NCI-H2227 (cell line): ENCODE measurements at regions not wholly inside any gene's neighbourhood (a gene's known extent, or its start where the extent isn't known, plus 50 kb on each side); places are given as distances from the start of the nearest gene placed in this dataset.
A peak's percentile ranks its signal among the peaks of the same experiment; 100 is the strongest.

Experiments
- DNase-seq: peaks from one replicate; lab custom pipeline; 2025; ENCODE audit not compliant: unreplicated experiment; lab: John Stamatoyannopoulos, UW

DNA sequence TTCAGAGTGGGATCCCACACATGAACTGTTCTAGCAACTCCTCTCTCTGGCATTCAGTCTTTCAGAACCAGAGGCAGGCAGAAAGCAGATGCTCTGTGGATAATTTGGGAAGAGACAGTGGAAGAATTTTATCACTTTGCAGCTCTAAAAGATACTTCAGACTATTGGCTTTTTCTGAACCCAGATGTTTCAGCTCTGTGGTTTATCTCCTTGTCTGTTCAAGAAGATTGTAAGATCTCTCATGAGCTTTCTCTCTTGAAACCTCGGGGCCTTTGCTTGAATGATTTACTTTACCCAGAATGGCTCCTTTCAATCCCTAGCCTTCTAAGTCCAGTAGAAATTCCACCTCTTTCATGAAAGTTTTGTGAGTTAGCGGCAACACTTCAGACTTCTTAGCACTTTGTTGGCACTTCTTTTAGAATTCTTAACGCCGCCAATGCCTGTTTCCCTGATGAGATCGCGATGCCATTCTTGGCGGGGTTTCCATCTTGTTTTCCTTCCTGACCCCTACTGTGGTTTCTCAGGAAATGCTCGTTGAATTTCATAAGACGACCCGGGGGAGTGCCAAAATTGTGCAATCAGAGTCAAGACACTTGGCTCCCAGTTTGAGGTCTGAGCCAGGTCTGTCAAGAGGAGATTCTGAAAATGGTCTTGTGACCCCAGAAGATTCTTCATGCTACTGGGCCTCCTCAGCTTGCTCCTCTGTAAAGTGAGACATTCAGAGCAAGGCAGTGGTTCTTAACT lies 107.0 kb upstream of the PRICKLE1 start:
- no peak for DNase-seq

DNA sequence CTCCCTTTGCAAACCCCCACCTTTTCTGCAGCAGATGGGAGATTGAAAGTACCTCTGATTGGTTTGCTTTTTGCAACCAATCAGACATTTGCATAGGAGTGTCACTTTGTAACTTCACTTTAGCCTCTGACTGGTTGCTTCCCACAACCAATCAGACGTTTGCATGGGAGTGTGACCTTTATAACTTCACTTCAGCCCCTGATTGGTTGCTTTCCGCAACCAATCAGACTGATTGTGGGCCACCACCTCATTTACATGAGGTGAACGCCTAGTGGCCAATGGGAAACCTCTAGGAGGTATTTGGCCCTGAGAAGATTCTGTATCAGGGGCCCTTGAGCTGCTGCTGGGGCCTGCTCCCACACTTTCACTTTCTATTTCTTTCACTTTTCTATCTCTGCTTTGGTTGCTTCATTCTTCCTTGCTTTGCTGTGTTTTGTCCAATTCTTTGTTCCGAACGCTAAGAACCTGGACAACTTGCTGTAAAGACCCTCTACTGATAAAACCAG lies 106.0 kb upstream of the PRICKLE1 start:
- no peak for DNase-seq

DNA sequence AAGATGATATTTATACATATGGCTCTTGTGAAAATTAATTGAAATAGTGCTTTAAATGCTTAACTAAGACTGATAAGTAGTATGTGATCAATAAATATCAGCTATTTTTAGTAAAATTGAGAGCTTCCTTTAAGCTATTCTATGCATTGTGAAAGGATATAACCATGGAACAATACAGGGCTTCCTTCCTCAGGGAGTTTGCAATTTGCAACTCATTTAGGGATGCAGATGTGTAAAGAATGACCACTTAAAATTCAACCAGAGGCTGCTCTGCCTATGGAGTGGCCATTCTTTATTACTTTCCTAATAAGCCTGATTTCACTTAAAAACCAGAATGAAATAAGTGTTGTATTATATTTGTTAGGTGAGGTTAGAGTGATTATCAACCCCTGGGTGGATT lies 103.2 kb upstream of the PRICKLE1 start:
- no peak for DNase-seq

DNA sequence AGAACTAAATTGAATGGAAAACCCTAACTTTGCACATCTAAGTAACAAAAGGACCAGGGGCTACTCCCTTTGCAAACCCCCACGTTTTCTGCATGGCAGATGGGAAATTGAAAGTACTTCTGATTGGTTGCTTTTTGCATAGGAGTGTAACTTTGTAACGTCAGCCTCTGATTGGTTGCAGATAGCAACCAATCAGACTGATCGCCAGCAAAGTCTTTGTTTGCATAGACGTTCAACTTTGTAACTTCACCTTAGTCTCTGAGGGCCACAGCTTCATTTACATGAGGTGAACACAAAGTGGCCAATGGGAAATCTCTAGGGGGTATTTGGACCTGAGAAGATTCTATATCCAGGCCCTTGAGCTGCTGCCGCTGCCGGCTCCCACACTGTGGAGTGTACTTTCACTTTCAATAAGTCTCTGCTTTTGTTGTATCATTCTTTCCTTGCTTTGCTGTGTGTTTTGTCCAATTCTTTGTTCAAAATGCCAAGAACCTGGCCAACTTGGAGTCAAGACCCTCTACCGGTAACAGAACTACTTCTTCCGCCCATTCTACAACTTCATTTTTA lies 102.5 kb upstream of the PRICKLE1 start:
- DNase-seq: no peak

DNA sequence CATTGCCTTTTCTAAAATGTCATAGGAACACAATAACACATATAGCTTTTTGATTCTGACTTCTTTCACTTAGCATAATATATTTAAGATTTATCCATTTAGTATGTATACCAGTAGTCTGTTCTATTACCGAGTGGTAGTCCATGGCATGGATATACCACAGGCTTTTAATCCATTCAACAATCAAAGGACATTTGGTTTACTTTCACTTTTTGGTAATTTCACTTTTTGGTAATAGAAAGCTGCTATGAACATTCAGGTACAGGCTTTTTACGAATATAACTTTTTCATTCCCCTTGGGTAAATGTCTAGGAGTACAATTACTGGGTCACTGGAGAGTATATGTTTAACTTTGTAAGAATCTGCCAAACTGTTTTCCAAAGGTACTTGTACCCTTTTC lies 100.7 kb upstream of the PRICKLE1 start:
- DNase-seq: no peak

DNA sequence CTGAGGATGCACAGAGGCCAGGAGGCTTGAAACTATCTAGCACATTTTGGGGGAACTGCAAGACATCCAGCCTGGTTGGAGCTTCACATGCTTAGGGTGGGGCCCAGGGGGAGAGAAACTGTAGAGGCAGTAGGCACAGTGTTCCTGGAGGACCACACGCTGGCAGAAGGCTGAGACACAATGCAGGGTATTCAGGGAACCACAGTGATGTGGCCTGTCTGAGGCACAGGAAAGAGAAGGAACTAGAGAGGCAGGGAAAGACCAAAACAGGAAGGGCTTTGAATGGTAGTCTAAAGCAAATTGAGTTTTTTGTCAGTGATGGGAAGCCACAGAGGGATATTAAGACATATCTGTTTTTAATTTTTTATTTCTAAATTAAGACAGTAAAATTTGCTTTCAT lies 100.2 kb upstream of the PRICKLE1 start:
- no peak for DNase-seq

DNA sequence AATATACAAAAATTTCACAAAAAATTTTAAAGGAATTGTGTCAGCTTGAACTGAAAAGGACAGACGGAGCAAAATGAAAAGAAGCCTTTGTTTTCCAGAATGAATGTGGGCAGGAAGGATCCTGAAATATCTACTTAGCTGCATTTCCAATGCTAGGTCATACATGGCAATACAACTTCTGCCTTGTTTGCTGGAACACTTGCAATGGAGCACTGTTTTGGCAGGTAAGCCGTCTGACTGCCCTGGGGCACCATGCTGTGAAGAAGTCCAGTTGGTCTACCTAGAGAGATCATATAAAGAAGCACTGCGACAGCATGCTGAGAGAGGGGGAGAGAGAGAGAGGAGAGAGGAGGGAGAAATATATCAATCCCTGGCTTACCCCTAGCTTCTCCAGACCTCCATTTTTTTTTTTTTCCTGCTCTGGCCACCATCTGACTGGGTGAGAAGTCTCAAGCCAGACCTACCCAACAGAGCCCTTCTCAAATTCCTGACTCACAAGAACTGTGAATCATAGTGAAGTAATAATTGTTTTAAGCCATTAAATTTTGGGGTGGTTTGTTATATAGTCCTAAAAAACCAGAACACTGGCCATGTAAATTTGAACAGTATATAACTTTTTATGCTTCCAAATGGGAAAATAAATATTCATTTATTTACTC lies 97.1 kb upstream of the PRICKLE1 start:
- no peak for DNase-seq

DNA sequence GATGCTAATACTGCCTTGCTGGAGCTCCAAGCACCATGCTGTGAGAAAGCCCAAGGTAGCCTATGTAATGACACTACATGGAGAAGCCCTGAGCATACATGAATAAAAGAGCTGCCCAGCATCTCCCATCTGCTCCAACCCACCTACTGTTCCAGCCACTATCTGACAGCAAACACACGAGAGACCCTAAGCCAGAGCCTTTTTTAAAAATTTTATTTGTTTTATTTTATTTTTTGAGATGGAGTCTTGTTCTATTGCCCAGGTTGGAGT lies 95.2 kb upstream of the PRICKLE1 start:
- no peak for DNase-seq

DNA sequence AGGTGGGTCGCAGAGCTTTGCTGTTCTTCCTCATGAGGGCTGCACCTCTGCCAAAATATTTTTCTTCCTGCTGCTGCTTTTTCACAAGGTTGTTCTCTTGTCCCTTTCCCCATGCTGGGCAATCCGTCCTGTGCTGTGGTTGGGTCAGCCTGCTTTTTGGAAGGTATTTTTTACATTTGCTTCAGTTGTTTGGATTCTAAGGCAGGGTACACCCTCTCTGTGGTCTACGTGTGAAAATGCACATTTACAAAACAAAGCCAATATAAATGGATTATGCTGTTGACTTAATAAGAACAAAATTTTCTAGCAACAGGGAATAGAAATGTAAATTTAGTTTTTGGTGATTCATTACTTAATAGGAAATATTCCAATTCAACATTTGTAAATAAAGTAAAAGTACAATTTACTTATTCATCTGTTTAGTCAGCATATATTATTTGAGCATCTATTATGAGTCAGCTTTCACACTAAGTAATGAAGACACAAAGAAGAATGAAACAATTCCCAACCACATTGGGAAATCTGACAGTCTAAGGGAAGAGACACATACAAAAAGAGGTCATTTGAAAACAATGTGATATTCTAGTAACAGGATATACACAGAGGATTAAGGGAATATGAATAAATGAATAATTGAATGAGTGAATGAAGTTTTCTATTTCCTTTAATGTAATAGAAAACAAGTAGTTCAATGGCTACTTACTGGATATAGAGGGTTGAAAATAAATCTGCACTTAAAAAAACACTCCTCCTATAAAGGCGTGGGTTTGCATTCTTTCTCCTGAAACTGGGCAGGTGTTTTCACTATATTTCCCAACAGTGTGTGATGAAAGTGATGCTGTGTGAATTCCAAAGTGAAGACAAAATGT lies 94.6 kb upstream of the PRICKLE1 start:
- no peak for DNase-seq

DNA sequence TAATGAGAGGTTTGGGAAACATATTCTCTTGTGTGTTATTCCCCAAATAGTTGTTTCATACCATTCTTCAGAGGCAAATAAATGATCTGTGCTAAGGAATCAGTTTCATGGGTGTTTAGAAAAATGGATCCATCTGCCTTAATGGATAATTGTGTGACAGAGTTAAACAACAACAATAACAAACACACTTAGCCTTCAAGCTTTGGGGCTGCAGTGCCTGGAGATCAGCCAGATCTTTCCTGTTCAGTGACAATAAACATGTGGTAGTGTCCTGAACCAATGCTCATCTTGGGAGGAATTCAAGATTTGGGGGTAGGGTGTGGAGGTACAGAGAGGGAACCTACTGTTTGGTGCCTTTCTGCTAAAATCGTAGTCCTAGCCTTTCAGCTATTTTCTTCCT lies 93.7 kb upstream of the PRICKLE1 start:
- no peak for DNase-seq

DNA sequence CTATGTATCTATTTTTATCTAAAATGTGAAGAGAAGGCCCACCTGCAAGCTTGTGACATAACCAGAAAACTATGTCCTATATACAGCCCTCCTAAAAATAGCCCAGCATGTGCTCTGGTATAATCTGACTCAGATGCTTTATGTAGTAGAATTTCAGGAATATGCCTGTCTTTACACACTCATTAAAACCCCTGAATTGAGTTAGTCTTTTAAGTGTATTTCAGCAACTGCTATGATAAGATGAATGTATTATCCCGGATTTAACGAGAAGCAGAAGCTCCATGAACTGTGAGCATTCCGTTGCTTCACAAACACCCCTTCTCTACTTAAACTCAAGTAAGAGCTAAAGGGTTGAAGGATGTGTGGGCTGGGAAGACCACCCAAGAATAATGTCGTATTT lies 89.9 kb upstream of the PRICKLE1 start:
- no peak for DNase-seq

DNA sequence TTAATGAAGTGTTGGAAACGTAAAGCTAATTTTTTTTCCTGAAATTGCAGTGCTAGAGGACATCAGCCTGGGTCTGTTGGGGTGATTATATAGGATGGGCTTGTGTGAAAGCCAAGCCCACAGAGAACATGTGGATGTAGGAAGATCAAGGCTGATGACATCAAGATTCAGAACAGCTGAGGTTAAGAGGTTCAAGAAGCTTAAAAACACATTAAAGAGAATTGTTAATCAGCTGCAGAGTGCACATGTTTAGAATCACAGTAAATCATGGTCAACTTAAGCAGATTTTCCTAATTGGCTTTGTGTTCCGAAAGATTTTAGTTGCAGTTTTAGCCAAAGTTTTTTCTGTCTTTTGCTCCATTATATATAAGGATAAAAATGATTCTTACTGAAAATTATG lies 87.9 kb upstream of the PRICKLE1 start:
- DNase-seq: no peak

DNA sequence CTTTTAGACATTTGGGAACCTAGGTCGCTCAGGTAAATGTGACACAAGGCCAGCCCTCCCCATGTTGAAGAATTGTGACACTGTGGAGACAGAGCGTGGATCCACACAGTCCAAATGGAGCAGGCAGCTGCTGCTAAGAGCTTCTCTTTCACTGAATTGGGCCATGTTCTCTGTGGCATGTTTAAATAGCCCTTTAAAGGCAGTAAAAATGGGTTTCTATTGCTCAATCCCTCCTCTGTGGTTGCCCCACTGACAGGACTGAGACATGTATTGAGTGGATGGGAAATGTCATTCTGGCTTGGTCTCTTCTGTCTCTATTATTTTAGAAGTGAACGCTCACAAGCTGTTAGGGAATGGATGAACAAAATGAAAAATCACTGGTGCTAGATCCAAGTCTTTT lies 84.0 kb upstream of the PRICKLE1 start:
- no peak for DNase-seq

DNA sequence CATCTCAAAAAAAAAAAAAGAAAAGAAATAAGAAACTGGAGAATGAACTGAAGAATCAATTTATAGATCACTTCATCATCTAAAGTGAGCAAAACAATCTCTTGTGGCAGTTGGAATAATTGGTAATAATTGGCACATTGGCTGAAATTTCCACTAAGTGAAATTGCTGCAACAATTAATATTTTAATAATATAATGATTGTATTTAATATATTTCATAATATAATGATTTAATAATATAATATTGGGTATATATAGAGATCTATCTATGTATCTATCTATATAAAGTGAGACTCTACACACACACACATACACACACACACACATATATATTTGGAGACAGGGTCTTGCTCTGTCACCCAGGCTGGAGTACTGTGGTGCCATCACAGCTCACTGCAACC lies 81.2 kb upstream of the PRICKLE1 start:
- DNase-seq: no peak

DNA sequence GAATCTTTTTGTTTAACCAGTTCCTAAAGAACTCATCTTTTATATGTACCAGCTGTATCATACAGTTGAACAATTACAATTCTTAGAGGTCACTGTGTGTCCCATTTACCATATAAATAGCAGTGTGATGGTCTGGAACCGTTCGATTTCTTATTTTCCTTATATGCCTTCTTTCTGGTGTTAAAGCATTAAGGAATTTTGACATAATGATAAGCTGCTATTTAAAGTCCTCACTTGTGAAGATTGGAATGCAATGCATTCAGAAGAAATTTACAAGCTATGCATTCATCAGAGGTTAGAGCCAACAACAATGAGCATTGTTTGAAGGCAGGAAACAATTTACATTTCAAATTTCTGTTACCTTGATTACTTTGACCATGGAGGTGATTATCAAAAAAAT lies 80.0 kb upstream of the PRICKLE1 start:
- no peak for DNase-seq

DNA sequence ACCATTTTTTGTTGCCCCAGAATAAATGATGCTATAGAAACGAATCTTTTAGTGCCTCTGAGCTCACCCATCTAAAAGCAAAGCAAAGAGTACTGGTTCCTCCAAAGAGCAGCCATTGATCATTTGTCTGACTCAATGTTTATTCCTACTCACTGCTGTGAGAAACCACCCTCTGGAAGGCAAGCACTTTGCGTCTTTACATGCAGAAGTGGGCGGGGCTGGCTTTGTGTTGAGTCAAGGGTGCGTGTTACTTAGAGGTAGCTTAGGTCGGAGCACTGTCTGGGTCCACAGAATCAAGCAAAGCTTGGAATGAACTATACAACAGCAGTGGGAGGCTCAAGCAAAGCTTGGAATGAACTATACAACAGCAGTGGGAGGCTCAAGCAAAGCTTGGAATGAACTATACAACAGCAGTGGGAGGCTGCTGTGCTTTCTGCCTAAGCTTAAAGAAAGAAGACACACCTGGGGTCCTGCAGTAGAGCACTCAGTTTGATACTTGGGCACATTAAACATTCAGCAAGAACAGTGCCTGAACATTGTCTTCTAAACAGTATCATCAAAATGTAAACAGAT lies 77.2 kb upstream of the PRICKLE1 start:
- DNase-seq: no peak

DNA sequence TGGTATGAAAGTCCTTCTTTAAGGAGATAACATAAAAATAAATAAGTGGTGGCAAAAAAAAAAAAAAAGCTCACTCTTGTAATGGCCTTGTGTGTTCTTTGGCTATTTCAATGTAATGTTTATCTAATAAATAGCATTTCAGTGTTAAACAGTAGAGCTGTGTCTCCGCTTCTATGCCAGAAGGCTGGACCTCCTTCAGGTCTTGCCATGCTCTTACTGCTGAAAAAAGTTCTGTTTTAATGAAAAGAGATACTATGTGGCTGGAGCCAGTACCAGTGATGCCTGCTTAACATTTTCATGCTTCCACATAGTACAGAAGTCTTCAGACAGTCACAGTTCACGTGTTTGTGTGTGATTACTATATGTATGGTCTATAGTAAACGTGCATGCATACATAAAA lies 74.1 kb upstream of the PRICKLE1 start:
- no peak for DNase-seq

DNA sequence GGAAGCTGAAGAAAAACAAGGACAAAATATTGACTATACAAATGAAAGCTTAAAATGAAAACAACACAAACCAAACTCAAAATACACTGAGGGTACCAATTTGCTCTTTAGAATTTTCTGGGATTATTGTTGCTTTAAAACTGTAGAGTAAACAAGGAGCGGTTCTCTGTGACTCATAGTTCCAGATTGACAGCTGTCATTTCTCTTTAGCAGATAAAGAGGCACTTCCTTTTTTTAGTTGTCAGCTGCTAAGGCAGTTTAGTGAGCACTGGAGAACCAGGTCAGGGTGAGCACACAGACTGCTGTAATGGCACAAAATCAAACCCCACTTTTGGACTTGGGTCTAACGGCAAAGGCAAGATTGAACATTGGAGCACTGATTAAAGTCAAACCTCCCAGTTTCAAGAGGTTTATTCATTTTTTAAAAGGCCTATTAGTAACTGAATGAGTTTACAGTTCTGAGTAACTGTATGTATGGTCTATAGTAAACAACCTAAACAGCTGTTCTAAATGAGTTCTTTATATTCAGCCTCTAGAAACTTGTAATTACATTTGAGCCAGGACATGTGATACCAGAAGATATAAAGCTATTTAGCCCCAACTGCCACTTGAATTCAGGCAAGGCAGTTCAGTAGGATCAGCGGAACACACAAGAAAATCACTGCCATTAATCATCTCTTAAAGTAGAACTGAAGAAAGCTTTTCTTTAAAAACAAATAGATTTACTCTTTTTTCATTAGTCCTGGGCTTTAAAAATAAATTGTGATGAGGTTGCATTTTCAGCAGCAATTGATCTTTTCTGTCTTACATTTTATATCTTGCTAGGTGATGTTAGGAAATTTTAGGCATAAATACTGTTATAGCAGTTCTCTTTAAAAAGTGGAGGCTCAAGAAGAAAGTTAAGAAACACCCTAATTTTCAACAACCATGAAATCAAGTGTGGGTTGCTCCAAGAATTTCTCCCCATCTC lies 71.7 kb upstream of the PRICKLE1 start:
- peak; percentile 1 for DNase-seq

DNA sequence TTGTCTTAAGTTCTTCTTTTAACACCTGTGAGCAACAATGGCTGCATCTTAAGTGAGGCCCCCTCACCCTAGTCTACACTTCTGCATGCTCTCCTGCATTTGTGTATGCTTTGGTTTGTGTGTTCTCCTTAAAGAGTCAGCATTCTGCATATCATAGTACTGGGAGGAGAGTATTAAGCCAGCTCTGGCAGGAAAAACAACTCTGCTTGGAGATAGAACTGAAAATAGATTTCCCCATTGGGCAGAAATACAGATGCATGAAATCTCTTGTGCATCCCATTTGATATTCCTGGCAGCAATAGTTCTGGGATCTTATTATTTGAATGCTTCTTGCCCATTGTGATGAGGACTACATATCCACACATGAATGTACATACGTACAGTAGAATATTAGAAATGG lies 70.6 kb upstream of the PRICKLE1 start:
- no peak for DNase-seq

DNA sequence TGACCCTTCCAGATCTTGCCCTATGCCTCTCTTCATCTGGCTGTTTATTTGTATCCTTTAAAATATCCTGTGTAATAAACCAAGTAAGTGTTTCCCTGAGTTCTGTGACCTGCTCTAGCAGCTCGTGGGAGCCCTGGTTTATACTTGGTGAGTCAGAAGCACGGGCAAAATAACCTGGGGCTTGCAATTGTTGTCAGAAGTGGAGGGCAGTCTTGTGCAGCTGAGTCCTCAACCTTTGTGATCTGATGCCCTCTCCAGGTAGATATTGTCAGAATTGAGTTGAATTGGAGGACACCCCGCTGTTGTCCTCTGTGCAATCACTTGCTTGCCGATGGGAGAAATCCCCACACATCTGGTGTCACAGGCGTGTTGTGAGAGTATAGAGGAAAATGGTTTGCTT lies 62.5 kb upstream of the PRICKLE1 start:
- no peak for DNase-seq
